ENCODE measurements at regions not wholly inside any gene's neighbourhood (a gene's known extent, or its start where the extent isn't known, plus 50 kb on each side); places are given as distances from the start of the nearest gene placed in this dataset.

DNA sequence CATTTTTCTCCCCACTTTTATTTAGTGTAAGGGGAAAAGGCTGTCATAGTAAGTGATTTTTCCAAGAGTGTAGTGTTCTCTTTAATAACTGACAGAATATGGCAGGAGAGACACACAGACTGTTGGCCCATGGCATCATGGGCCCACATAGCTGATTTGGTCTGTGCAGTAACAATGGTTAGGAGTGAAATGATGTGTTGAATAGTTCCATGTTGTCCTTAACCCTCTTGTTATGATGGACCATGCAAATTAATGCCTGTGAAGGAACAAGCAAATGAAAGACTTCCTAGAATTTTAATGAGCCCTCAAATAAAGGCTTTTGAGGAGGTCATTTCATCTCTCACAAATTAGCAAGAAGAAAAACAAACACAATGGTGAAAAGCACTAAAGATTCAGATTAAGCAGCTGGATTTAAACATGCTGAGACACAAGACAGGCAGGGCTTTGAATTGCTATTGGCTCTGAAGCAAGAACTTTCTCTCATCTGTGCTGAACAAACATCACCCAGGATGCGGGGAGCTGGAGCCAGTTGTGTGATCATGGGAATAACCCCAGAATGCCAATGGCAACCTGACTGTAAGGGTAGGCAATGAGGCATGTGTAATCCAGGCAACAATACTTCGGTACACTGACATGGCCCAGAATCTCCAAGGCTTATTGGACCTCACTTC, 136.7 kb upstream of the VEPH1 start:
- no peak for TF ChIP-seq POLR2AphosphoS5 (IDR thresholded peaks at IDR 0.05; ENCODE audit: low read depth)
- TF ChIP-seq REST (IDR thresholded peaks at IDR 0.05; ENCODE audit: insufficient replicate concordance, low read depth), result no peak
- TF ChIP-seq CTCF (IDR thresholded peaks at IDR 0.05; ENCODE audit: insufficient read depth, low read length), result no peak
- TF ChIP-seq GABPA (IDR thresholded peaks at IDR 0.05; ENCODE audit: low read depth), result no peak
- no peak for TF ChIP-seq SPI1 (IDR thresholded peaks at IDR 0.05; ENCODE audit: borderline replicate concordance, low read depth)
- DNase-seq (ENCODE audit: low read depth in 1 of 2, low spot score in 1 of 2), result no peak
- Histone ChIP-seq H3K27me3 (ENCODE audit: insufficient read depth, poor library complexity, severe bottlenecking) (no peaks in the 10 kb centered on the region), H3K27ac (replicated peaks) (no peak overlapping the region), H3K4me3 (replicated peaks; ENCODE audit: insufficient read depth, low read length) (no peak overlapping the region)

DNA sequence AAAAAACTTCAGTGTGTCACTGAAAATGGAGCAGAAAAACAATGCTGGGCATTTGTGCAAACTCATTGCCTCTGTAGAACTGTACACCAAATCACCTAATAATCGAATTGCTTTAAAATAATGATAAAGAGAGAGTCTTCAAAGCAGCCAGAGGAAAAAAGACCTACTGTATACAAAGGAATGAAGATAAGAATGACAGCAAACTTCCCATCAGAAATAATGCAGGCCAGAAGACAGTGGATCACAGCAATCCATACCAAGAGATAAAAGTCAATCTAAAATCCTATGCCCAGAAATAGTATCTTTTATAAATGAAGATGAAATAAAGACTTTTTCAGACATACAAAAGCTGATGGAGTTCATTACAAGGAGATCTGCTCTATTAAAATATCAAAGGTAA, 134.7 kb upstream of the VEPH1 start:
- no peak overlapping the region for H3K4me3 ChIP-seq (replicated peaks; ENCODE audit: insufficient read depth, low read length)
- no peak overlapping the region for H3K27ac ChIP-seq (replicated peaks)
- DNase-seq (ENCODE audit: low read depth in 1 of 2, low spot score in 1 of 2), result no peak
- no peak for TF ChIP-seq GABPA (IDR thresholded peaks at IDR 0.05; ENCODE audit: low read depth)
- TF ChIP-seq CTCF (IDR thresholded peaks at IDR 0.05; ENCODE audit: insufficient read depth, low read length), result no peak
- no peak for TF ChIP-seq REST (IDR thresholded peaks at IDR 0.05; ENCODE audit: insufficient replicate concordance, low read depth)
- peaks cover 2% of the 10 kb centered on the region for H3K27me3 ChIP-seq (ENCODE audit: insufficient read depth, poor library complexity, severe bottlenecking)

- Histone ChIP-seq H3K27ac (replicated peaks) (no peak overlapping the region), H3K4me3 (replicated peaks; ENCODE audit: insufficient read depth, low read length) (no peak overlapping the region), H3K27me3 (ENCODE audit: insufficient read depth, poor library complexity, severe bottlenecking) (peaks cover 2% of the 10 kb centered on the region)
- TF ChIP-seq GABPA (IDR thresholded peaks at IDR 0.05; ENCODE audit: low read depth) (no peak), CTCF (IDR thresholded peaks at IDR 0.05; ENCODE audit: insufficient read depth, low read length) (no peak), REST (IDR thresholded peaks at IDR 0.05; ENCODE audit: insufficient replicate concordance, low read depth) (no peak)
- DNase-seq (ENCODE audit: low read depth in 1 of 2, low spot score in 1 of 2), result no peak
Measured at GRCh38 chr3:157633241-157633640, 130.0 kb upstream of the VEPH1 start.

All from HL-60 (cell line).